ENCODE measurements at regions not wholly inside any gene's neighbourhood (a gene's known extent, or its start where the extent isn't known, plus 50 kb on each side); places are given as distances from the start of the nearest gene placed in this dataset.
"Not testable (repeated sequence)": the region's sequence is repeated elsewhere in the genome, so short reads cannot be mapped to it uniquely, and the experiment has no call there.

- no peak for DNase-seq (ENCODE audit: low read depth in 2 of 2)
Measured at GRCh38 chr20:52434453-52434852, 242.9 kb upstream of the ZFP64 start.

- DNase-seq (ENCODE audit: low read depth in 2 of 2): no peak
Measured at GRCh38 chr20:52434041-52434425, 242.5 kb upstream of the ZFP64 start.

GRCh38 chr20:52433326-52434040 lies 241.9 kb upstream of the ZFP64 start:
- no peak for DNase-seq (ENCODE audit: low read depth in 2 of 2)

- no peak for DNase-seq (ENCODE audit: low read depth in 2 of 2)
Measured at GRCh38 chr20:52432740-52433139, 241.2 kb upstream of the ZFP64 start.

- no peak for DNase-seq (ENCODE audit: low read depth in 2 of 2)
Measured at GRCh38 chr20:52429029-52429428, 237.4 kb upstream of the ZFP64 start.

- DNase-seq (ENCODE audit: low read depth in 2 of 2): no peak
Measured at GRCh38 chr20:52427960-52428359, 236.4 kb upstream of the ZFP64 start.

GRCh38 chr20:52426856-52427255 lies 235.3 kb upstream of the ZFP64 start:
- no peak for DNase-seq (ENCODE audit: low read depth in 2 of 2)

GRCh38 chr20:52425701-52426100 lies 234.1 kb upstream of the ZFP64 start:
- DNase-seq (ENCODE audit: low read depth in 2 of 2): no peak

- DNase-seq (ENCODE audit: low read depth in 2 of 2): no peak
Measured at GRCh38 chr20:52425253-52425652, 233.7 kb upstream of the ZFP64 start.

- DNase-seq (ENCODE audit: low read depth in 2 of 2): not testable (repeated sequence)
Measured at GRCh38 chr20:52424357-52424942, 232.9 kb upstream of the ZFP64 start.

GRCh38 chr20:52423536-52424140 lies 232.1 kb upstream of the ZFP64 start:
- DNase-seq (ENCODE audit: low read depth in 2 of 2): not testable (repeated sequence)

GRCh38 chr20:52422574-52423336 lies 231.2 kb upstream of the ZFP64 start:
- DNase-seq (ENCODE audit: low read depth in 2 of 2): no peak

- DNase-seq (ENCODE audit: low read depth in 2 of 2): no peak
Measured at GRCh38 chr20:52420805-52421204, 229.2 kb upstream of the ZFP64 start.

GRCh38 chr20:52419205-52419604 lies 227.6 kb upstream of the ZFP64 start:
- no peak for DNase-seq (ENCODE audit: low read depth in 2 of 2)

- no peak for DNase-seq (ENCODE audit: low read depth in 2 of 2)
Measured at GRCh38 chr20:52416953-52417352, 225.4 kb upstream of the ZFP64 start.

GRCh38 chr20:52411611-52412010 lies 220.0 kb upstream of the ZFP64 start:
- DNase-seq (ENCODE audit: low read depth in 2 of 2): no peak

GRCh38 chr20:52410731-52411234 lies 219.2 kb upstream of the ZFP64 start:
- no peak for DNase-seq (ENCODE audit: low read depth in 2 of 2)

- DNase-seq (ENCODE audit: low read depth in 2 of 2): peak; percentile 6 to 28
Measured at GRCh38 chr20:52410182-52410647, 218.6 kb upstream of the ZFP64 start.

- DNase-seq (ENCODE audit: low read depth in 2 of 2): no peak
Measured at GRCh38 chr20:52405986-52406385, 214.4 kb upstream of the ZFP64 start.

- no peak for DNase-seq (ENCODE audit: low read depth in 2 of 2)
Measured at GRCh38 chr20:52405417-52405816, 213.8 kb upstream of the ZFP64 start.

- no peak for DNase-seq (ENCODE audit: low read depth in 2 of 2)
Measured at GRCh38 chr20:52404671-52405070, 213.1 kb upstream of the ZFP64 start.

GRCh38 chr20:52402950-52403349 lies 211.4 kb upstream of the ZFP64 start:
- no peak for DNase-seq (ENCODE audit: low read depth in 2 of 2)

All from activated CD8-positive, alpha-beta memory T cell treated with anti-CD3 and anti-CD28 coated beads for 4 hours (primary cell).